ENCODE measurements at regions not wholly inside any gene's neighbourhood (a gene's known extent, or its start where the extent isn't known, plus 50 kb on each side); places are given as distances from the start of the nearest gene placed in this dataset.

DNA sequence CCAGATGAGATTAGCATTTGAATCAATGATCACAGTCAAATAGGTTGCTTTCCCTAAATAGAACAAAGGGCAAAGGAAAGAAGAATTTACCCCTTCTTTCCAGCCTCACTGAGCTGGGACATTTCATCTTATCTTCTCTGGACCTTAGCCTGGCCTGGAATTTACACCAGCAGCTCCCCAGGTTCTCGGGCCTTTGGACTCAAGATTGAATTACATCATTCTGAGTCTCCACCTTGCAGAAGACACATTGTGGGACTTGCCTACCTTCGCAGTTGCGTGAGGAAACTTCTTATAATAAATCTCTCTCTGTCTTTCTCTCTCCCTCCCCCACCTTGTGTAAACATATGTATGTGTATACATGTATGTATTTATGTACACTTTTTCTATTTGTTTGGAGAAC is 732.4 kb downstream of the IPMK start:
- Mint-ChIP-seq H3K4me3 (no peak overlapping the region), H3K27me3 (no peaks in the 10 kb centered on the region), H3K27ac (no peak overlapping the region), H3K9me3 (no peaks in the 10 kb centered on the region), H3K36me3 (no peaks in the 10 kb centered on the region), H3K4me1 (no peaks in the 10 kb centered on the region)
- DNase-seq, result no peak

DNA sequence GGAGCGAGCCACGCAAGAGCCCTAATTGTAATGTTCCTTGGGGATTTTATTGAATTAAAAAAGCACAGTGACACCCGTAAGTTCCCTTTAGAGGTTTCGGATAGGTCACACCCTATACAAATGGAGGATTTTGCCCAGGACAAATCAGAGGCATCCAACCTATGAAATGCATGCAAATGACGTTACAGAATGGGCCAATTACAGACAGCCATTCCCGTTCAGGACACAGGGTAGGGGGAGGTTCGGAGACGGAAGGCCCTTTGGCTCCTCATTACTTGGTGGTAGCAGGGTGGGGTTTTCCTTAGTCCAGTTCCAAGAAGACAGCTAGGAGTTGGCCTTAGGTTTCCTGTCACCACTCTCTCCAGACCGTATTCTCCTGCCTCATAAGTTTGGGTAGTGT is 754.1 kb downstream of the IPMK start:
- Mint-ChIP-seq H3K27ac (no peak overlapping the region), H3K4me1 (no peaks in the 10 kb centered on the region), H3K4me3 (no peak overlapping the region), H3K36me3 (no peaks in the 10 kb centered on the region), H3K9me3 (peaks cover 4% of the 10 kb centered on the region), H3K27me3 (no peaks in the 10 kb centered on the region)
- DNase-seq, result no peak

DNA sequence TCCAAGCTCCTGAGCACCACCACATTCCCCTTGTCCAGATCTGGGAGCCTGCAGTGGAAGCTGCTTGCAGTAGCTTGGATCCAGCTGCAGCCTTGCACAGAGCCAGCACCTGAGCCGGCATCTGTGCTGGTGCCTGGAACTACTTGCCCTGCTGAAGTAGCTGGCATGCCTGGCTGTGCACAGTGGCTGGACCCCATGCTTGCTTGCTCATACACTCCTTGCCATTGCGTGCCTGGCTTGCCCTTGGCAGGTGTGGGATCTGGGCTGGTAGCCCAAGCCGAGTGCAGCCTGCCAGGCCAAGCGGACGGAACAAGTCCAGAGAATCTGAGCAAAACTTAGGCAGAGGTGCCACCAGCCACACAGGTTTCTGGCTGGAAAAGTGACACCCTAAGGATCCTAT is 759.9 kb downstream of the IPMK start:
- H3K4me3 Mint-ChIP-seq, result no peak overlapping the region
- no peak overlapping the region for H3K27ac Mint-ChIP-seq
- DNase-seq, result no peak
- peaks cover 3% of the 10 kb centered on the region for H3K9me3 Mint-ChIP-seq
- no peaks in the 10 kb centered on the region for H3K4me1 Mint-ChIP-seq
- H3K36me3 Mint-ChIP-seq, result no peaks in the 10 kb centered on the region
- no peaks in the 10 kb centered on the region for H3K27me3 Mint-ChIP-seq

DNA sequence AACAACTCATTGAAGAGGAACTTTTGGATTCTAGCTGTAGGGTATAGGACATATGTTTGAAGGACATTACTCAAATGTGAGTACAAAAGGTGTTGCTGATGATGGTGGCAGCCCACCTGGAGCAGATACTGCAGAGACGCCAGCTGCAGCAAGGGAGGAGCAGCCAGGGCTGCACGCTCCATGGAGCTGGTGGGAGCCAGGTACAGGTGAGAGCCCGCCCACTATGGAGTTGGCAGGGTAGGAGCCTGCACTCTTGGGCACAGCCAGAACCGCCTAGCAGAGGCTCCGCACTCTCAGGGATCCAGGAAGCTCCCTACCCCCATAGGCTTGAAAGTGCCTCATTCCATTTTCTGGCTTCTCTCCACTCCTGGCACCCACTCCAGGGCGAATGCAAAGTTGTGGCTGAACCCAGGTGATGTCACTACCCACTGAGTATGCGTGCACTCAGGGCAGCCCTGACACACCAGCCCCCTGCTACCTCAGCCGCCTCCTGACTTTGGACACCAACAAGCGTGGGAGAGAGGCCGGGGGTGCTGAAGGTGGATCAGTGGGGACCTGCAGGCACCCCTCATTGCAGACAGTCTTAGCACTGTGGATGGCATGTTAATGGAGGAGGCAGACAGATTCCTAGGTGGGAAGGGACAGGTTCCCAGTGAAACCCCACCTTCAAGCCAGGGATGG is 761.1 kb downstream of the IPMK start:
- Mint-ChIP-seq H3K27ac (no peak overlapping the region), H3K27me3 (no peaks in the 10 kb centered on the region), H3K9me3 (peaks cover 3% of the 10 kb centered on the region), H3K4me3 (no peak overlapping the region), H3K4me1 (no peaks in the 10 kb centered on the region), H3K36me3 (no peaks in the 10 kb centered on the region)
- DNase-seq, result no peak

DNA sequence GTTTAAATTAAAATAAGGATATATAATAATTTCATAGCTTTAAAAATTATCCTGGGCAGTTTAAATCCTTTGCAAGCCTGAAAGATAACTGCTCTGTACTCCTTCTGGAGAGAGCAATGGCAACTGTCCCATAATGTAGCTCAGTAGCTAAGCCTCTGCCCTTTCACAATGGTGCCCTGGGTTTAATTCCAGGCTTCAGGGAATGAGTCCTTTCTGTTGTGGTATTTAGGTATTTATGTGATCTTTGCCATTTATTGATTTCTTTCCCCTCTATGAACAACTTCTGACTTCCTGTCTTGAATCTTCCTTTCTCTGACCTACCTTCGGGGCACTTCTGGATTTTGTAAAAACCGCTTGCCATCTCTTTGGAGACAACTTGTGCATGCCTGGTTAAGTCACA is 773.2 kb downstream of the IPMK start:
- no peaks in the 10 kb centered on the region for H3K27me3 Mint-ChIP-seq
- peaks cover 2% of the 10 kb centered on the region for H3K9me3 Mint-ChIP-seq
- no peak overlapping the region for H3K27ac Mint-ChIP-seq
- DNase-seq, result no peak
- H3K4me3 Mint-ChIP-seq, result no peak overlapping the region
- H3K4me1 Mint-ChIP-seq, result no peaks in the 10 kb centered on the region
- no peaks in the 10 kb centered on the region for H3K36me3 Mint-ChIP-seq

DNA sequence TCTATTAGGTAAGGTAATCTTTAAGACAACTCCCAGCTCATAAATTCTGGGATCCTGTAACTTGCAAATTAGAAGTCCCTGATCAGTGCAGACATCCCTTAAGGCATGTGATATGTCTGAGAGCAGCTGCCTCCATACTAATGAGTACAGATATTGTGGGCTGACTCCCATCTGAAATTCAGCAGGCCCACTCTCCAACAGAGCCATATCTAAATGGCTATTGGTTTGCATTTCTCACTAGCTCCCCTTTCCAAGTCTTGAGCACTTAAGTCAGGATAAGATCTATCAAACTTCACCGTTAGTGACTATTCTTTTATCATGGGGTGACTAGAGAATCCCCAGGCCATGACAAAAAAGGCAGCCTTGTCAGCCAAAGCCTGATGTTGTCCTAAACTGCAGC is 785.4 kb downstream of the IPMK start:
- H3K4me1 Mint-ChIP-seq, result no peaks in the 10 kb centered on the region
- H3K27me3 Mint-ChIP-seq, result no peaks in the 10 kb centered on the region
- H3K4me3 Mint-ChIP-seq, result no peak overlapping the region
- no peak for DNase-seq
- H3K9me3 Mint-ChIP-seq, result no peaks in the 10 kb centered on the region
- no peak overlapping the region for H3K27ac Mint-ChIP-seq
- H3K36me3 Mint-ChIP-seq, result no peaks in the 10 kb centered on the region

DNA sequence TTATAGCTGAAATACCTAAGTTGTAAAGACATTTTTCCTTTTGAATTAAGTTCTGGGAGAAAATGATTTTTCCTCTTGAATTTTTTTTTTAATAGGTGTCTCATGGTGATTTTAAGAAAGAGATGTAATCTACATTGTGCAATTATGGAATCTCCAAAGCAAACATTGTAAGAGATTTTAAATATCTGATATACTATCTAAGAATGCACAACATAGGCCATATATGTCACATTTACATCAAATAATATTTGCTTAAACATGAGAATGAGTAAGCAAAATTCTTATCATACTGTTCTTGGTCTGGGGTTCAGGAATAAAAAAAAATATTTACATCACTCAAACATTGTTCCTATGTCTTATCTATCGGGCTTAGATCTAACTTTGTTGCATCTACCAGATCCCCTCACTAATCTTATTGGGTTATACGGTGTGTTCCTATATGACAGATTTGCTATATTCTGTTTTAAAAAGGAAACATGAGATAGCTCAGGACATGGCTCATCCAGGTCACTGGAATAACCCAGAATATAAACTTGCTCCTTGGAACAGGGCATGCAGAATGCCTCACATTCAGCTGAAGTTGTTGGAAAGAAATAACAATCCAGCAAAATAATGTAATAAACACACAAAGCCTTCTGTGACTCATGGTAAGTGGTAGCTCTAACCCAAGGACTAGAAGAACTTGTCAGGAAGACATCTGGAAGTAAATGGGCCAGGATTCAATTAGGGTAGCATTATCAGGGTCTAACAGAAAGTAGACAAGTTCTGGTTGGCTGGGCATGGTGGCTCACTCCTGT is 794.7 kb downstream of the IPMK start:
- Mint-ChIP-seq H3K27ac (no peak overlapping the region), H3K9me3 (no peaks in the 10 kb centered on the region)

DNA sequence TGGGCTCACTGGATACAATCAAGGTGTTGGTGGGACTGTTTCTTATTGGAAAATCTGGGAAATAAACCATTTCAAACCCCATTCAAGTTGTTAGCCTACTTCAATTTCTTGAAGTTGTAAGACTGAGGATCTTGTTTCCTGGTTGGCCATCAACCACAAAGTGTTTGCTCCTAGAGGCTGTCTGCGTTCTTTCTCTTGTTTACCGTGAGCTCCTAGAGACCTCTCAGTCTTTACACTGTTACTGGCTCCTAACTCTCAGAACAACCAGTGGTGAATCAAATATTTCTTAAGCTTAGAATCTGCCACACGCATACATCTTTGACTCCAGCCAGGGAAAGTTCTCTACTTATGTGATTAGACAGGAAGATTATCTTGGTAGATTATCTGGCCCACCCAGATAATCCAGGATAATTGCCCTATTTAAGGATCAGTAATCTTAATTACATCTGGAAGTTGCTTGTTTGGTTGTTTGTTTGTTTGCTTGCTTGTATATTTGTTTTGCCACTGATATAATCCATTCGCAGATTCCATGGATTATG is 798.7 kb downstream of the IPMK start:
- no peaks in the 10 kb centered on the region for H3K4me1 Mint-ChIP-seq
- no peaks in the 10 kb centered on the region for H3K9me3 Mint-ChIP-seq
- H3K27me3 Mint-ChIP-seq, result no peaks in the 10 kb centered on the region
- no peaks in the 10 kb centered on the region for H3K36me3 Mint-ChIP-seq
- DNase-seq, result no peak
- no peak overlapping the region for H3K4me3 Mint-ChIP-seq
- H3K27ac Mint-ChIP-seq, result no peak overlapping the region

More for the DNA sequence above, 794.7 kb downstream of the IPMK start:
- DNase-seq, result no peak
- Mint-ChIP-seq H3K27me3 (no peaks in the 10 kb centered on the region), H3K36me3 (no peaks in the 10 kb centered on the region), H3K4me1 (no peaks in the 10 kb centered on the region), H3K4me3 (no peak overlapping the region)

DNA sequence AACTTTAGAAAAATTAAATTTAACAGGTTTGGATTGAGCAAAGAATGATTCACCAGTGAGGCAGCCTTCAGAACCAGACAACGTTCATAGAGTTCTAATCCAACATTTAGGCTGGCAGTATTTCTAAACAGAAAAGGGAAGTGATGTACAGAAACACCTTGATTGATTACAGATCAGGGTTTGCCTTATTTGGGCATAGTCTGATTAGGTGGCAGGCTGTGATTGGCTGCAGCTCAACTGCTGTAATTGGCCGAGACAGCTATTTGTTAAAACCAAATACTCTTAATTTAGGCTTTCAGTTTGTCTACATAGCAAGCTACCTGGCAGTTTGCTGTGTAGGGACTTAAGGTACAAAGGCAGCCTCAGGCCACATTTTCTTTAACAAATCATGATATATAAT is 802.5 kb downstream of the IPMK start:
- H3K27me3 Mint-ChIP-seq, result no peaks in the 10 kb centered on the region
- no peak for DNase-seq
- no peaks in the 10 kb centered on the region for H3K9me3 Mint-ChIP-seq
- H3K4me3 Mint-ChIP-seq, result no peak overlapping the region
- no peaks in the 10 kb centered on the region for H3K4me1 Mint-ChIP-seq
- no peak overlapping the region for H3K27ac Mint-ChIP-seq
- no peaks in the 10 kb centered on the region for H3K36me3 Mint-ChIP-seq

DNA sequence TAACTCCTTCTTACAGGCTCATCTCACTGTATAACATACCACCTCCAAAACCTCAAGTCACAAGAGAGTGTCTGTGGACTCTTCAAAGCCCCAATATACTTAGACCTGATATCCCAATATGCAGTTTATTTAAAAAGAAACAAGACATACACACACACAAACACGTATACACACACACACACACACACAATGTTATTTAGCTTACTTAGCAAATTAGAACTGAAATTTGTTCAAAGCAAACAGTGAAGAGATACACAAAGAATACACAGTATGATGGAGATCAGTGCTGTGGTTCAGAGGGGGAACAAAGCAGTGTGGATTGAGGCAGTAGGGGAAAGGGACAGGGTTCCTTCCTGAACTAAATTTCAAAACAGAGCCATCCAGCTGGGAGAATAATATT is 807.2 kb downstream of the IPMK start:
- DNase-seq, result no peak
- no peaks in the 10 kb centered on the region for H3K36me3 Mint-ChIP-seq
- no peak overlapping the region for H3K4me3 Mint-ChIP-seq
- H3K27ac Mint-ChIP-seq, result no peak overlapping the region
- H3K9me3 Mint-ChIP-seq, result no peaks in the 10 kb centered on the region
- no peaks in the 10 kb centered on the region for H3K4me1 Mint-ChIP-seq
- H3K27me3 Mint-ChIP-seq, result no peaks in the 10 kb centered on the region

DNA sequence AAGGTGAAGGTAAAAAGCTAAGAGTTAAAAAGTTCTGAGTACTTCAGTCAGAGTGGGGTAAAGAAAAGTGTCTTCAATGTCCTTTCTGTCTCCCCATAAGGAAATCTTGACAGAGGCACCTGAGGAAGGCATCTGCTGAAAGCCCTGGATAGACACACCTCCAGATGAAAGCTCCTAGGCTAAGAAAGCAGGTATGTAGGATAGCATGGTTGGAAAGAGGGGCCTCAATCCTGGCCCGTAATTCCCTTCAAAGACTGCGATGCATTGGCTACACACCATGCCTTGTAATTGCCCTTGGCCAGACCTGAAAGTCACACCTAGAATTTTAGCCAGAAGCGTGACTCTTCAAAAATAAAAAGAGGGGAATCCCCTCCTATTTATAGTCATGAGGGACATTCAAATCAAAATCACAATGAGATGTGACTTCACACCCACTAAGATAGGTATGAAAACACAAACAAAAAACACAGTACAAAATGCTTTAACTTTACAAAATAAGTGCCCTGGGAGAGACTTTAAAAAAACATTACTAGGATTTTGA is 809.7 kb downstream of the IPMK start:
- H3K4me3 Mint-ChIP-seq, result no peak overlapping the region
- no peak overlapping the region for H3K27ac Mint-ChIP-seq
- no peaks in the 10 kb centered on the region for H3K9me3 Mint-ChIP-seq
- no peak for DNase-seq
- H3K36me3 Mint-ChIP-seq, result no peaks in the 10 kb centered on the region
- no peaks in the 10 kb centered on the region for H3K27me3 Mint-ChIP-seq
- H3K4me1 Mint-ChIP-seq, result no peaks in the 10 kb centered on the region

DNA sequence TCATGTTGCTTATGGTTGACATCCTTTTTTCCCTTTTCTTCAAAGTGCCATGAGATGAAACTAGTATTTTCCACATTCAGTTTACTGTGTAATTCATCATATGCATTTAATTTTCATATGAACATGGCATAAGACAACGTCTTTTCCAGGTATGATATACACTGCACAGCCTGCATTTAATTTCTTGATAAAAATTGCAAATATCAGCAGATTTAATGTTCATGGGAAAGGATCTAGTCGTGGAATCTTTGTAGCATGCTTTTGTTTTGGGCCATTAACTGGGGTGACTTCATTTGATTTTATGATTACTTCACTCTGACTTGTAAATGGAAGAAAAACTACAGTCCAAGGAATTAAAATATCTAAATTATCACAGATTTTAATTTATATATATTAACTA is 837.3 kb downstream of the IPMK start:
- no peak for DNase-seq
- Mint-ChIP-seq H3K4me3 (no peak overlapping the region), H3K4me1 (no peaks in the 10 kb centered on the region), H3K27ac (no peak overlapping the region), H3K36me3 (no peaks in the 10 kb centered on the region), H3K27me3 (no peaks in the 10 kb centered on the region), H3K9me3 (peaks cover 1% of the 10 kb centered on the region)

DNA sequence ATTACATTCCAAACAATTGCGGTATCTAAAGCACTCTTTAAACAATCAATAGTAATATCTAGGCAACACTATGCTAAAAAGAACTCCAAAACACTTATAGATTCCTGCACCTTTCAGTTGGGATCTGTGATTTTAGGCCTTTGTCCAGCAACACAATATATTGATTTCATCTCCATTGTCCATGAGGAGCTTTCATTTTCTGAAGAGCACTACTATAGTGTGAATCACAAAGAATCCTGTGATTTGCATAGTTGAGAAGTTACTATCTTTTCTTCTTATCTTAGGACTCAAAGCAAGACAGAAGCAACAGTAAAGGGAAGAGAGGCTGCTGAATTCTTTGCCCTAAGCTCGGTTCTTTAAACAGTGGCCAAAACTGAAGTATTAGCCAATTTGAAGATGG is 846.8 kb downstream of the IPMK start:
- Mint-ChIP-seq H3K36me3 (no peaks in the 10 kb centered on the region), H3K4me3 (no peak overlapping the region), H3K27me3 (peaks cover 3% of the 10 kb centered on the region), H3K4me1 (no peaks in the 10 kb centered on the region), H3K27ac (no peak overlapping the region), H3K9me3 (peaks cover 2% of the 10 kb centered on the region)
- DNase-seq, result no peak

DNA sequence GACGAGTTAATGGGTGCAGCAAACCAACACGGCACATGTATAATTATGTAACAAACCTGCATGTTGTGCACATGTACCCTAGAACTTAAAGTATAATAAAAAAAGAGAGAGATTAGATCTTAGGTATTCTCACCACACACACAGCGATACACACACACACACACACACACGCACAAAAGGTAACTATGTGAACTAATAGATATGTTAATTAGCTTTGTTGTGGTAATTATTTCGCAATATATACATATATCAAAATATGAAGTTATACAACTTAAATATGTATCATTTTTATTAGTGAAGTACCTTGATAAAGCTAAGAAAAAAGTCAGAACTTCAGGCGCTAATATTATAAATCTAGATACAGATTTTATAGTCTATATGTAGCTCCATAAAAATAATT is 849.2 kb downstream of the IPMK start:
- no peak for DNase-seq
- no peaks in the 10 kb centered on the region for H3K36me3 Mint-ChIP-seq
- no peaks in the 10 kb centered on the region for H3K4me1 Mint-ChIP-seq
- H3K27ac Mint-ChIP-seq, result no peak overlapping the region
- no peak overlapping the region for H3K4me3 Mint-ChIP-seq
- peaks cover 3% of the 10 kb centered on the region for H3K27me3 Mint-ChIP-seq
- H3K9me3 Mint-ChIP-seq, result peaks cover 2% of the 10 kb centered on the region

DNA sequence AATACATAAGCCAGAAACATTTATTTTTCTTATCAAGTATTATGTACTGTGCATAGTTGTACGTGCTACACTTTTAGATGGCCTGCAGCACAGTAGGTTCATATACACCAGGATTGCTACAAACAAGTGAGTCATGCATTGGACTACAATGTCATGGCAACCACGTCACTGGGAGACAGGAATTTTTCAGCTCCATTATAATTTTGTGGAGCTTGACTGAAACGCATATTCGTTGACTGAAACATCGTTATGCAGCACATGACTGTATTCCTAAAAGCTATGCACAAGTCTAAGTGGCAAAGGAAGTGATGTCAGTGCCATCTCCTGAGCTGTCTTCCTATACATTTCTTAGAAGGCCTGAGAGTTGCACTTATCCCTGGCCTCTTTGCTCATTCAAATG is 871.8 kb downstream of the IPMK start:
- H3K27ac Mint-ChIP-seq, result no peak overlapping the region
- H3K9me3 Mint-ChIP-seq, result peaks cover 4% of the 10 kb centered on the region
- H3K4me3 Mint-ChIP-seq, result no peak overlapping the region
- no peaks in the 10 kb centered on the region for H3K36me3 Mint-ChIP-seq
- H3K27me3 Mint-ChIP-seq, result no peaks in the 10 kb centered on the region
- H3K4me1 Mint-ChIP-seq, result no peaks in the 10 kb centered on the region
- DNase-seq, result no peak

DNA sequence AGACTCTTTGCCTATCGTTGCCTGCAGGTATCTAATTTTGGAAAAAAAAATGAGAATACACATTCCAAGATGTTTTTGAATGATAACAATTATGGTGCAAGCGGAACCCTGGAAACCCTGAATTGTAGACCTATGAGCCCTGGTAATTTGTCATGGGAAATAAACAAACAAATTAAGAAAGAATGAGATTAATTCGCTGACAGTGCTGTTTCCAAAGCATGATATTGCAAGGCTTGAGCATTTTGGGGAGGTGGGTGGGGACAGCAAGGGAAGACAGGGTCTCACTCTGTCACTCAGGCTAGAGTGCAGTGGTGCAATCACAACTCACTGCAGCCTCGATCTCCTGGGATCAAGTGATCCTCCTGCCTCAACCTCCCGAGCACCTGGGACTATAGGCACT is 900.3 kb downstream of the IPMK start:
- Mint-ChIP-seq H3K4me3 (no peak overlapping the region), H3K27me3 (no peaks in the 10 kb centered on the region), H3K9me3 (no peaks in the 10 kb centered on the region), H3K36me3 (no peaks in the 10 kb centered on the region), H3K4me1 (no peaks in the 10 kb centered on the region), H3K27ac (no peak overlapping the region)
- no peak for DNase-seq
